ENCODE measurements at regions not wholly inside any gene's neighbourhood (a gene's known extent, or its start where the extent isn't known, plus 50 kb on each side); places are given as distances from the start of the nearest gene placed in this dataset.

DNA sequence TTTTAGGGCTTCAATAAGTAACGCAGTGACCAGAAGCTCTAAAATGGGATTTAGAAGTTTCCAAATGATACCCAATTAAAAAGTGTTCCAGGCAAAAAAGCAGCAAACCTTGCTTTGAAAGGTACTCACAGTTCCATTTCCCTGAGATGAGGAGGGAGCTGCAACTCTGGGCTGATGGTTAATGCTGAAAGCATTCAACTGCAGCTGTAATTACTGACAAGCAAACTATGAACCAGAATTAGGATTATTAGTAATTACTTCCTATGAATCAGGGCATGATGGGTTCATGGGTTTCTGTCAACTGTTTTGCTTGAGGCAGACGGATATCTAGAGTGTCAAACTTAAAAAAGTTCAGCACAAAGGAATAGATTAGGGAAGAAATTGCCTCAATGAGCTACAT, 357.4 kb downstream of the STIM2 start:
- Histone ChIP-seq H3K4me3 (ENCODE audit: low read depth in 1 of 2, low read length in 2 of 2) (no peak overlapping the region), H3K4me1 (ENCODE audit: insufficient read depth, low read length) (no peaks in the 10 kb centered on the region), H3K27ac (ENCODE audit: low read depth, low read length) (no peak overlapping the region), H3K9ac (ENCODE audit: low read length) (no peak overlapping the region), H3K36me3 (ENCODE audit: insufficient read depth, low read length) (no peaks in the 10 kb centered on the region), H3K9me3 (ENCODE audit: low read length) (no peaks in the 10 kb centered on the region), H3K27me3 (ENCODE audit: control insufficient read depth in 1 of 2, insufficient read depth in 2 of 2, low read length in 2 of 2) (no peaks in the 10 kb centered on the region)

DNA sequence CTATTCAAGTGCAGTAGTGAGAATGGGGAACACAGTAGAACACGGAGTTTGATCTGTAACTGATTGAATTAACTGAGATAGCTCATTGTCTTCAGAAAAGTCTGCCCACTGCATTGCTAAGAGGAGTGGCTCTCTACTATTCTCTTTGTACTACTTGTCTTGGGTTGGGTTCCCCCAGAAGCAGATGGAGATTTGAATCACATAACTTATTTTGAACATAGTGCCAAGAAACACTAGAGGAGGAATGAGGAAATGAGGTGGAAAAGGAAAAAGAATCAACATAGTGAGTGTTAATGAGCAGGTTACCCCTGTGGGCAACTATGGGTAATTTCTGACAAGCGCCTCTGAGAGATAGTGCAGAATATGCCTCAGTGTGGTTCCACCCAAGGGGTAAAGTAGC, 362.7 kb downstream of the STIM2 start:
- Histone ChIP-seq H3K27me3 (ENCODE audit: control insufficient read depth in 1 of 2, insufficient read depth in 2 of 2, low read length in 2 of 2) (no peaks in the 10 kb centered on the region), H3K36me3 (ENCODE audit: insufficient read depth, low read length) (no peaks in the 10 kb centered on the region), H3K9ac (ENCODE audit: low read length) (no peak overlapping the region), H3K4me3 (ENCODE audit: low read depth in 1 of 2, low read length in 2 of 2) (no peak overlapping the region), H3K9me3 (ENCODE audit: low read length) (no peaks in the 10 kb centered on the region), H3K4me1 (ENCODE audit: insufficient read depth, low read length) (no peaks in the 10 kb centered on the region), H3K27ac (ENCODE audit: low read depth, low read length) (no peak overlapping the region)

DNA sequence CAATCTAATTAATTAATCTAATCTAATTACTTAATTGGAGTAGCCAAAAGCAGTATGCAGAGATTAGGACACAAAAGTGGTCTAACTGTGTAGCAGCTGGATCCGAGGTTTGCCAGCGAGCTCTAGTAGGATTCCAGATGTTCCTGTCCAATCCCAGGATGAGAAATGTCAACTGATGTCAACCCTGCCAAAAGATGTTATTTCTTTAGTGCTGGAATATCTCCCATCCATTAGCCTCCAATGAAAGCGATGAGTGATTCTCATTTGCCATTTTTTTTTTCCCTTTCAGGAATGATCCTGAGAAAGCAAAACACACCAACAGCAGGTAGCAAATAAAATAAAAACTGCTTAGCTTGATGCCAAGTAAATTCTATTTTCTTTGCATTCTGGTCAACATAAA, 372.9 kb downstream of the STIM2 start:
- Histone ChIP-seq H3K4me3 (ENCODE audit: low read depth in 1 of 2, low read length in 2 of 2) (no peak overlapping the region), H3K36me3 (ENCODE audit: insufficient read depth, low read length) (no peaks in the 10 kb centered on the region), H3K9me3 (ENCODE audit: low read length) (no peaks in the 10 kb centered on the region), H3K27me3 (ENCODE audit: control insufficient read depth in 1 of 2, insufficient read depth in 2 of 2, low read length in 2 of 2) (no peaks in the 10 kb centered on the region), H3K9ac (ENCODE audit: low read length) (no peak overlapping the region), H3K27ac (ENCODE audit: low read depth, low read length) (no peak overlapping the region), H3K4me1 (ENCODE audit: insufficient read depth, low read length) (no peaks in the 10 kb centered on the region)

GRCh38 chr4:27234306-27234899, 373.8 kb downstream of the STIM2 start:
- Histone ChIP-seq H3K27me3 (ENCODE audit: control insufficient read depth in 1 of 2, insufficient read depth in 2 of 2, low read length in 2 of 2) (no peaks in the 10 kb centered on the region), H3K36me3 (ENCODE audit: insufficient read depth, low read length) (no peaks in the 10 kb centered on the region), H3K4me3 (ENCODE audit: low read depth in 1 of 2, low read length in 2 of 2) (no peak overlapping the region), H3K9ac (ENCODE audit: low read length) (no peak overlapping the region), H3K27ac (ENCODE audit: low read depth, low read length) (no peak overlapping the region), H3K9me3 (ENCODE audit: low read length) (no peaks in the 10 kb centered on the region), H3K4me1 (ENCODE audit: insufficient read depth, low read length) (no peaks in the 10 kb centered on the region)

DNA sequence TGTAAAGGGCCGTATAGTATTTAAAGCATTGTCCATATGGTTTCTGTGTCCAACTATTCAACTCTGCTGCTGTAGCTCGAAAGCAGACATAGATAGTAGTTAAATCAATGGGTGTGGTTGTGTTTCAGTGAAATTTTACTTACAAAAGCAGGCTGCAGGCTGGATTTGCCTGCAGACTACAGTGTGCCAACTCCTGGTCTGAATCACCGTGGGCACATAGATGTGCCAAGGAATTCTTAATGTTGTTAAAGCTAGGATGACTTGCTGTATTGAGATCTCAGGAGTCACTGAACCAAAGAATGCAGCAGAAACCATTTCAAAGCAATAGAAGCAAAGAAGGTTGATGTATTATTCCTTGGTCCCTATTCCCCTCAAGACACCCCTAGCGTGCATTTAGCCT, 379.0 kb downstream of the STIM2 start:
- Histone ChIP-seq H3K4me3 (ENCODE audit: low read depth in 1 of 2, low read length in 2 of 2) (no peak overlapping the region), H3K9ac (ENCODE audit: low read length) (no peak overlapping the region)

DNA sequence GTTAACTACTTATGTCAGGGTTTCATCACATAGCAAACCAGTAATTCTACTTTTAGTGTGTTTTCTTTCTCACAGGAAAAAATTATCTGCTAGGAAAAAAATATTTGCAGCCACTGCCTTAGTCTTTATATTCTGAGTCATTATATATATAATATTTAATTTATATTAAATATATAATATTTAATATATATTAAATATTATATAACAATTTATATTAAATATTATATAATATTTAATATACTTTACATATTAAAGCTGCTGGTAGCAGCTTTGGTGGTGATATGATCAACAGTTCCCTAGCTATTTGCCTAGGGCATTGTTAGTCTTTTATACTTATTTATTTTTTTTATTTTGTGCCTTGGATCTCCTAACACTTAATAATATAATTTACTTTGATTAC, 381.6 kb downstream of the STIM2 start:
- H3K27me3 ChIP-seq (ENCODE audit: control insufficient read depth in 1 of 2, insufficient read depth in 2 of 2, low read length in 2 of 2) = no peaks in the 10 kb centered on the region
- no peaks in the 10 kb centered on the region for H3K4me1 ChIP-seq (ENCODE audit: insufficient read depth, low read length)
- no peak overlapping the region for H3K9ac ChIP-seq (ENCODE audit: low read length)
- no peaks in the 10 kb centered on the region for H3K36me3 ChIP-seq (ENCODE audit: insufficient read depth, low read length)
- no peaks in the 10 kb centered on the region for H3K9me3 ChIP-seq (ENCODE audit: low read length)
- no peak overlapping the region for H3K27ac ChIP-seq (ENCODE audit: low read depth, low read length)
- no peak overlapping the region for H3K4me3 ChIP-seq (ENCODE audit: low read depth in 1 of 2, low read length in 2 of 2)

More for the DNA sequence above, 379.0 kb downstream of the STIM2 start:
- Histone ChIP-seq H3K9me3 (ENCODE audit: low read length) (no peaks in the 10 kb centered on the region), H3K27me3 (ENCODE audit: control insufficient read depth in 1 of 2, insufficient read depth in 2 of 2, low read length in 2 of 2) (no peaks in the 10 kb centered on the region), H3K36me3 (ENCODE audit: insufficient read depth, low read length) (no peaks in the 10 kb centered on the region), H3K27ac (ENCODE audit: low read depth, low read length) (no peak overlapping the region), H3K4me1 (ENCODE audit: insufficient read depth, low read length) (no peaks in the 10 kb centered on the region)

DNA sequence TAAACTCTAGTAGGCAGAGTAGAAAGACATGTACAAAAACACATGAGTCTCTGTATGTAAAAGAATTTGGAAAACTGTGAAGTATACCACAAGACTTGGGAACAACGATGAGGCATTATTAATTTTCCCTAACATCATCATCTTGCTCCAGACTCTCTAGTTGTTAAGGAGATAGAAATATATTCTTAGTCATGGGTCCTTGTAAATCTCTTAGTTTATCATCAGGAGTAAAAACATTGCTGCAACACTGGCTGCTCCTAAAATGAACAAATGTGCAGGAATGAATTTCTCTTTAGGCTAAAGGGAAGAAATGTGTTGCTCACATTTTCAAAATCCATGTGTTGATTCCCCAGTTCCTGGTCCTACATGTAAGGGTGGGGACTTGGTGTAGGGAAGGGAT, 384.6 kb downstream of the STIM2 start:
- no peaks in the 10 kb centered on the region for H3K4me1 ChIP-seq (ENCODE audit: insufficient read depth, low read length)
- H3K4me3 ChIP-seq (ENCODE audit: low read depth in 1 of 2, low read length in 2 of 2) = no peak overlapping the region
- no peak overlapping the region for H3K27ac ChIP-seq (ENCODE audit: low read depth, low read length)
- no peaks in the 10 kb centered on the region for H3K9me3 ChIP-seq (ENCODE audit: low read length)
- no peaks in the 10 kb centered on the region for H3K36me3 ChIP-seq (ENCODE audit: insufficient read depth, low read length)
- H3K27me3 ChIP-seq (ENCODE audit: control insufficient read depth in 1 of 2, insufficient read depth in 2 of 2, low read length in 2 of 2) = no peaks in the 10 kb centered on the region
- no peak overlapping the region for H3K9ac ChIP-seq (ENCODE audit: low read length)

- H3K27ac ChIP-seq (ENCODE audit: low read depth, low read length) = no peak overlapping the region
- H3K36me3 ChIP-seq (ENCODE audit: insufficient read depth, low read length) = no peaks in the 10 kb centered on the region
- H3K4me3 ChIP-seq (ENCODE audit: low read depth in 1 of 2, low read length in 2 of 2) = no peak overlapping the region
- H3K9me3 ChIP-seq (ENCODE audit: low read length) = no peaks in the 10 kb centered on the region
- H3K9ac ChIP-seq (ENCODE audit: low read length) = no peak overlapping the region
- H3K27me3 ChIP-seq (ENCODE audit: control insufficient read depth in 1 of 2, insufficient read depth in 2 of 2, low read length in 2 of 2) = no peaks in the 10 kb centered on the region
- H3K4me1 ChIP-seq (ENCODE audit: insufficient read depth, low read length) = no peaks in the 10 kb centered on the region
These were observed 388.2 kb downstream of the STIM2 start for GRCh38 chr4:27248829-27249228.

GRCh38 chr4:27251771-27252170, 391.1 kb downstream of the STIM2 start:
- H3K36me3 ChIP-seq (ENCODE audit: insufficient read depth, low read length) = no peaks in the 10 kb centered on the region
- no peak overlapping the region for H3K4me3 ChIP-seq (ENCODE audit: low read depth in 1 of 2, low read length in 2 of 2)
- H3K4me1 ChIP-seq (ENCODE audit: insufficient read depth, low read length) = no peaks in the 10 kb centered on the region
- no peak overlapping the region for H3K9ac ChIP-seq (ENCODE audit: low read length)
- no peak overlapping the region for H3K27ac ChIP-seq (ENCODE audit: low read depth, low read length)
- no peaks in the 10 kb centered on the region for H3K27me3 ChIP-seq (ENCODE audit: control insufficient read depth in 1 of 2, insufficient read depth in 2 of 2, low read length in 2 of 2)
- H3K9me3 ChIP-seq (ENCODE audit: low read length) = no peaks in the 10 kb centered on the region

DNA sequence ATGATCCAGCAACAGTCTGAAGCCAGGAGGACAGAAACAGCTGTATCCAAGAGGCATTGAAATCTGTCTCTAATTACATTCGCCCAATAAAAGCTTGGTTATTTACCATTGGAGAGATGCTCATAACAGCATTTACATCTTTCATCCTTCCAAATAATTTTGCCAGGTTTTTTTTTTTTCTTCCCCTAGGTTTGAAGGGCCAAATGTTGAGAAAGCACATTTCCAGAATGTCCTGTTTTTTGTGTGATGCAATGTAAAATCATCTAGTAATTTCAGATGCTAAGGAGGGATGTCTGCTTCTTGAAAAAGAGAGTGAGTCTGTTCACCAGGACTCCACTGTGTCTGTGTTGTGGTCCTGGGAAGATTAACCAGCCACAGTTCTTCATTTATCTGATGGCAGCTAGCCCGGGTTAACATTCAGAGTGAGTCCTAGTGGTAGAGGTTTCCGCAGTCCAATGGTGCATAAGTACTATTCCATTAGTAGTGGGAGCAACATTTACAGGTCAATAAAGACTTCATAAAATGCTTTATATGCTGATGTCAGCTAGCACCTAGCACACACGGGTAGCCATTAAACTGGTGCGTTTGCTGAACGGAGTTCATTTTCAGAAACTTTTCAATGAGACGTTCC, 406.8 kb downstream of the STIM2 start:
- Histone ChIP-seq H3K36me3 (ENCODE audit: insufficient read depth, low read length) (no peaks in the 10 kb centered on the region), H3K9ac (ENCODE audit: low read length) (no peak overlapping the region), H3K4me3 (ENCODE audit: low read depth in 1 of 2, low read length in 2 of 2) (no peak overlapping the region), H3K9me3 (ENCODE audit: low read length) (no peaks in the 10 kb centered on the region), H3K27me3 (ENCODE audit: control insufficient read depth in 1 of 2, insufficient read depth in 2 of 2, low read length in 2 of 2) (no peaks in the 10 kb centered on the region), H3K27ac (ENCODE audit: low read depth, low read length) (no peak overlapping the region), H3K4me1 (ENCODE audit: insufficient read depth, low read length) (no peaks in the 10 kb centered on the region)

- Histone ChIP-seq H3K4me3 (ENCODE audit: low read depth in 1 of 2, low read length in 2 of 2) (no peak overlapping the region), H3K9ac (ENCODE audit: low read length) (no peak overlapping the region), H3K27ac (ENCODE audit: low read depth, low read length) (no peak overlapping the region), H3K27me3 (ENCODE audit: control insufficient read depth in 1 of 2, insufficient read depth in 2 of 2, low read length in 2 of 2) (no peaks in the 10 kb centered on the region), H3K9me3 (ENCODE audit: low read length) (no peaks in the 10 kb centered on the region), H3K36me3 (ENCODE audit: insufficient read depth, low read length) (no peaks in the 10 kb centered on the region), H3K4me1 (ENCODE audit: insufficient read depth, low read length) (no peaks in the 10 kb centered on the region)
These were observed 407.3 kb downstream of the STIM2 start for GRCh38 chr4:27267970-27268355.

DNA sequence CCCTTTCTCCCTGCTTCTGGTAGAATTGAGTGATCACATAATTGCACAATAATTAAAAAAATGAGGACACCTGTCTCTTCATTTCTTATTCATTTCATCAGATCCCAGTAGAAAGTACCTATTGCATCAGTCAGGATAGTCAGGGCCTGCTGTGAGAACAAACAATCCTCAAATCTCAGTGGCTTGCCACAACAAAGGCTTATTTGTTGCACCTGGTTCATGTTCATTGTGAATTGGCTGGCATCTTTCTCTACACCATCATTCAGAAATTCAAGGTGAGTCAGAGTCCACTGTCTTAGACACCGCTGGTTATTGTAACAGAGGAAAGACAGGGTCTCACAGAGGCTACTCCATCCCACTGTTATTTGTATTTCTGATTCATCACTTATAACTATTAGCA, 409.8 kb downstream of the STIM2 start:
- Histone ChIP-seq H3K4me3 (ENCODE audit: low read depth in 1 of 2, low read length in 2 of 2) (no peak overlapping the region), H3K27me3 (ENCODE audit: control insufficient read depth in 1 of 2, insufficient read depth in 2 of 2, low read length in 2 of 2) (no peaks in the 10 kb centered on the region), H3K27ac (ENCODE audit: low read depth, low read length) (no peak overlapping the region), H3K4me1 (ENCODE audit: insufficient read depth, low read length) (no peaks in the 10 kb centered on the region), H3K36me3 (ENCODE audit: insufficient read depth, low read length) (no peaks in the 10 kb centered on the region), H3K9me3 (ENCODE audit: low read length) (no peaks in the 10 kb centered on the region), H3K9ac (ENCODE audit: low read length) (no peak overlapping the region)

Measured in muscle layer of colon (tissue), 2 donors.